Peyer's patch (tissue), 4 donors: ENCODE measurements at regions not wholly inside any gene's neighbourhood (a gene's known extent, or its start where the extent isn't known, plus 50 kb on each side); places are given as distances from the start of the nearest gene placed in this dataset.

Experiments used
- DNase-seq, 3 donors: peaks; one replicate each; pipeline ENCODE4 v3.0.0-alpha.2; 2017 to 2019
- H3K27ac ChIP-seq, 4 donors: fragments of 200-600 bp; sonication (generic); one replicate each; pipeline ENCODE4 v1.5.1; 2016 to 2019
- H3K27me3 ChIP-seq, 2 donors: fragments of 200-600 bp; sonication (generic); one replicate each; pipeline ENCODE4 v1.5.1; 2019
- H3K36me3 ChIP-seq, 3 donors: fragments of 200-600 bp; sonication (generic); one replicate each; pipeline ENCODE4 v1.5.1; 2016 to 2019
- H3K4me1 ChIP-seq, 4 donors: fragments of 200-600 bp; sonication (generic); one replicate each; pipeline ENCODE4 v1.5.1; 2016 to 2019
- H3K4me3 ChIP-seq, 4 donors: fragments of 200-600 bp; sonication (generic); 1 replicate in 3 of 4; 2 replicates in 1 of 4; pipeline ENCODE4 v1.5.1; 2016 to 2019; ENCODE audit warnings: mild to moderate bottlenecking in 1 of 4
- H3K9me3 ChIP-seq, 4 donors: fragments of 200-600 bp; sonication (generic); one replicate each; pipeline ENCODE4 v1.5.1; 2016 to 2019; ENCODE audit warnings: mild to moderate bottlenecking in 1 of 4
- POLR2A ChIP-seq, 2 donors: fragments of 450-650 bp; IDR thresholded peaks; one replicate each; pipeline ENCODE4 v1.5.1; 2017; ENCODE audit warnings: antibody characterized with exemption in 2 of 2, mild to moderate bottlenecking in 2 of 2, moderate library complexity in 2 of 2
- TF ChIP-seq, protein P1 (sequence below), 6 experiments: fragments of 450-650 bp in 4 of 6; fragments of 200-600 bp in 2 of 6; sonication (generic) in 1 of 6; IDR thresholded peaks; one replicate each; pipeline ENCODE4 v1.5.1; 2017 to 2019; ENCODE audit warnings: antibody characterized with exemption in 6 of 6, mild to moderate bottlenecking in 3 of 6, moderate library complexity in 1 of 6

DNA sequence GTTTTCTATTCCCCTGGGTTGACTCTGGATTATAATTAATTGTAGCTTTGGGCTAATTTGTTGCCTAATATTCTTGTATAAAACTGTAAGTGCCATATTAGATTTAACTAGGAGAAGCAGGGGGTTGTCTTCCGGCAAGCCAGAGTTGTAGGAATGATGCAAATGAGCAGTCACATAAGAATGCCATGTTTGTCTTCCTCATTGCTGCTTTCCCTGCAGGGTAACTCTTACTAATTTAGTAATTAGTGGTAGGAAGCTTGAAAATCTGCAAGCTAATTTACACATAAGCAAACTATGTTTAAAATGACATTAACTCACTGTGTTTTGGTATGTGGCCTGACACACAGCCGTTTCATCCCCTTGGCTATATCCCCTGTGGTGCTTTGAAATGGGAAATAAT is 527.8 kb downstream of the KCTD16 start:
- Histone ChIP-seq H3K27me3 (no peaks in the 10 kb centered on the region), H3K4me1 (no peaks in the 10 kb centered on the region), H3K9me3 (no peaks in the 10 kb centered on the region), H3K27ac (no peak overlapping the region), H3K36me3 (no peaks in the 10 kb centered on the region), H3K4me3 (no peak overlapping the region)
- DNase-seq: no peak
- no peak for TF ChIP-seq POLR2A (IDR thresholded peaks at IDR 0.05)
- TF ChIP-seq, protein P1, sequence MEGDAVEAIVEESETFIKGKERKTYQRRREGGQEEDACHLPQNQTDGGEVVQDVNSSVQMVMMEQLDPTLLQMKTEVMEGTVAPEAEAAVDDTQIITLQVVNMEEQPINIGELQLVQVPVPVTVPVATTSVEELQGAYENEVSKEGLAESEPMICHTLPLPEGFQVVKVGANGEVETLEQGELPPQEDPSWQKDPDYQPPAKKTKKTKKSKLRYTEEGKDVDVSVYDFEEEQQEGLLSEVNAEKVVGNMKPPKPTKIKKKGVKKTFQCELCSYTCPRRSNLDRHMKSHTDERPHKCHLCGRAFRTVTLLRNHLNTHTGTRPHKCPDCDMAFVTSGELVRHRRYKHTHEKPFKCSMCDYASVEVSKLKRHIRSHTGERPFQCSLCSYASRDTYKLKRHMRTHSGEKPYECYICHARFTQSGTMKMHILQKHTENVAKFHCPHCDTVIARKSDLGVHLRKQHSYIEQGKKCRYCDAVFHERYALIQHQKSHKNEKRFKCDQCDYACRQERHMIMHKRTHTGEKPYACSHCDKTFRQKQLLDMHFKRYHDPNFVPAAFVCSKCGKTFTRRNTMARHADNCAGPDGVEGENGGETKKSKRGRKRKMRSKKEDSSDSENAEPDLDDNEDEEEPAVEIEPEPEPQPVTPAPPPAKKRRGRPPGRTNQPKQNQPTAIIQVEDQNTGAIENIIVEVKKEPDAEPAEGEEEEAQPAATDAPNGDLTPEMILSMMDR (IDR thresholded peaks at IDR 0.05): no peak

DNA sequence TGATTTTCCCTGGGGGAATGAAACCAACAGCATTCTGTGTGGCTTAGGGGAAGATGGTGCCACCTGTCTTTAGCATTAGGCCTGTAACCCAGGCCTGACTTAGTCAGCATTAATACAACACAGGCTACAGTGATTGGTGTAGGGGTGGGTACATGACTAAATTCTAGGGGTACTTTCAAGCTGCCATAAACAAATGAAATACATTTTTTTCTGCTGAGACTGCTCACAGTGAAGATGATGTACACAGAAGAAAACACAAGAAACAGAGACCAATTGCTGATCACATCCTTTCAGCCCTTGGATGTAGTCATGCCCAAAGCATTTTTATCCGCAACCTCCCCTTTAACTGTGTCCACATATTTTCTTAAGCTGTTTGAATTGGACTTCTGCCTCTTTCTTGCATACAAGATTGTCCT is 527.2 kb downstream of the KCTD16 start:
- no peak overlapping the region for H3K27ac ChIP-seq
- H3K4me3 ChIP-seq: no peak overlapping the region
- no peaks in the 10 kb centered on the region for H3K27me3 ChIP-seq
- no peaks in the 10 kb centered on the region for H3K4me1 ChIP-seq
- TF ChIP-seq POLR2A (IDR thresholded peaks at IDR 0.05): no peak
- TF ChIP-seq, protein P1 (IDR thresholded peaks at IDR 0.05): no peak
- H3K36me3 ChIP-seq: no peaks in the 10 kb centered on the region
- DNase-seq: no peak
- H3K9me3 ChIP-seq: no peaks in the 10 kb centered on the region

DNA sequence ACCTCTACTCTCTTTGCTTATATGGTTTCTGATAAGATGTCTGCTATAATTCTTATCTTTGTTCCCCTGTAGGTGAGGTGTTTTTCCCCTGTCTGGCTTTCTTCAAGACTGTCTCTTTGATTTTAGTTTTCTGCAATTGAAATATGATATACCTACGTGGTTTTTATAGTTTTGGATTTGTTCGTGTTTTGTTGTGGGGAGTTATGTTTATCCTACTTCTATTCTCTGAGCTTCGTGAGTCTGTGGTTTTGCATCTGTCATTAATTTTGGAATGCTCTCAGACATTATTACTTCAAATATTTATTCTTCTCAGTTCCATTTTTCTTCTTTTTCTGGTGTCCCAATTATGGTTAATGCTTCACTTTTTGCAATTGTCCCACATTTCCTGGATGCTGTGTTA is 521.3 kb downstream of the KCTD16 start:
- H3K4me1 ChIP-seq: no peaks in the 10 kb centered on the region
- H3K4me3 ChIP-seq: no peak overlapping the region
- DNase-seq: no peak
- TF ChIP-seq POLR2A (IDR thresholded peaks at IDR 0.05): no peak
- TF ChIP-seq, protein P1 (IDR thresholded peaks at IDR 0.05): no peak
- H3K27me3 ChIP-seq: no peaks in the 10 kb centered on the region
- no peak overlapping the region for H3K27ac ChIP-seq
- H3K36me3 ChIP-seq: no peaks in the 10 kb centered on the region
- no peaks in the 10 kb centered on the region for H3K9me3 ChIP-seq

DNA sequence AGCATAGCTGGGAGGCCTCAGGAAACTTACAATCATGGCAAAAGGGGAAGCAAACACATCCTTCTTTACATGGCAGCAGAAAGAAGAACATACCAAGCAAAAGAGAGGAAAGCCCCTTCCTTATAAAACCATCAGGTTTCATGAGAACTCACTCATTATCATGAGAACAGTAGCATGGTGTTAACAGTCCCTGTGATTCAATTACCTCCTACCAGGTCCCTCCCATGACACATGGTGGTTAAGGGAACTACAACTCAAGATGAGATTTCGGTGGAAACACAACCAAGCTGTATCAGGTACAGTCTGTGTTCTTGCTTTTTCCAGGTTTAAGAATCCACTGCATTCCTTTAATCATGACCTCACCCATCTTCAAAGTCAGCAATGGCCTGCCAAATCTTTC is 514.2 kb downstream of the KCTD16 start:
- Histone ChIP-seq H3K36me3 (no peaks in the 10 kb centered on the region), H3K27ac (no peak overlapping the region), H3K4me3 (no peak overlapping the region), H3K4me1 (no peaks in the 10 kb centered on the region), H3K9me3 (no peaks in the 10 kb centered on the region), H3K27me3 (no peaks in the 10 kb centered on the region)
- TF ChIP-seq POLR2A (IDR thresholded peaks at IDR 0.05): no peak
- TF ChIP-seq, protein P1 (IDR thresholded peaks at IDR 0.05): no peak
- DNase-seq: no peak

DNA sequence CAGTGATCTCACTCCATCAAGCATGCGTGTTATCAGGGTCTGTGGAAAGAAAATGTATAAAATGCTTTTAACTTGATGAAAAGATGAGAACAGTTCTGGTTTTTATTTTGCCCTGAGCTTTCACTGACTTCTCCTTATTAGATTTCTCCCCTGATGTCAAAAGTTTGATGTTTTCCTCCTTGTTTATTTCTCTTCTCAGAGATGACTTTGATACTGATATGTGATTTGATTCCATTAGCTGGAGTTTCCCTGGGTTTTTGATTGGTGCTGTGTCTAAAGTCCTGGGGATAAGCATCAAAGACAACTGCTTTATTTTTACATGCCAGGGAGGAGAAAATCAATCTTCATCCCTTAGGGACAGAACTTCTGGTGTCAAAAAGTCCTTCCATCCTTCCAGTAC is 510.0 kb downstream of the KCTD16 start:
- H3K4me1 ChIP-seq: no peaks in the 10 kb centered on the region
- no peak for DNase-seq
- no peaks in the 10 kb centered on the region for H3K36me3 ChIP-seq
- no peak for TF ChIP-seq POLR2A (IDR thresholded peaks at IDR 0.05)
- TF ChIP-seq, protein P1 (IDR thresholded peaks at IDR 0.05): no peak
- H3K4me3 ChIP-seq: no peak overlapping the region
- no peaks in the 10 kb centered on the region for H3K27me3 ChIP-seq
- H3K9me3 ChIP-seq: no peaks in the 10 kb centered on the region
- no peak overlapping the region for H3K27ac ChIP-seq

DNA sequence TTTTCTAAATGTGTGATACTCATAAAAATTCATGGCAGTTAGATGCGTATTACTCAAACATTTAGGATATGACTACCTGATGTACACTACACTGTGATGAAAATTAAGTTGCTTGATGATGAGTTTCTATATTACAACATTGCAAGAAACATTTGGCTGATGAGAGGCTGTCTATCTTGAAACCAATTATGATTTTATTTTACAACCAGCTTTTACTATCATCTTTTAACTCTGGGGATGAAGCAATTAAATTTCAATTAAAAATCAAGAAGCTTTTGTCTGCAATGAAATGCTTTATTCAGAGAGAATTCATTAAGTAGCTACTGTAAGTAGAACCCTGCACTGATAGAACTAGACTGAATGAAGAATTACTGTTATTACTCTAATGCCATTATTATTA is 500.4 kb downstream of the KCTD16 start:
- Histone ChIP-seq H3K27me3 (no peaks in the 10 kb centered on the region), H3K27ac (no peak overlapping the region), H3K4me3 (no peak overlapping the region), H3K36me3 (no peaks in the 10 kb centered on the region), H3K4me1 (no peaks in the 10 kb centered on the region), H3K9me3 (no peaks in the 10 kb centered on the region)
- DNase-seq: no peak
- no peak for TF ChIP-seq POLR2A (IDR thresholded peaks at IDR 0.05)
- TF ChIP-seq, protein P1 (IDR thresholded peaks at IDR 0.05): no peak
